GM23338 (cell line): ENCODE measurements at regions not wholly inside any gene's neighbourhood (a gene's known extent, or its start where the extent isn't known, plus 50 kb on each side); places are given as distances from the start of the nearest gene placed in this dataset.

Source experiments
- CTCF ChIP-seq, 2 experiments: fragments of 200-600 bp in 1 of 2; sonication (generic) in 1 of 2; conservative IDR thresholded peaks; 2 replicates each; pipeline versions ENCODE4 v1.5.1 to v1.6.1; 2016 to 2017; ENCODE audit warnings: antibody characterized with exemption in 2 of 2, low read depth in 2 of 2, mild to moderate bottlenecking in 2 of 2, moderate library complexity in 1 of 2
- EZH2phosphoT487 ChIP-seq: fragments of 200-600 bp; sonication (generic); IDR thresholded peaks from one replicate; pipeline ENCODE4 v1.8.1; 2018; ENCODE audit warnings: antibody characterized with exemption; ENCODE audit not compliant: unreplicated experiment
- REST ChIP-seq: IDR thresholded peaks from one replicate; pipeline ENCODE4 v1.6.1; 2018; ENCODE audit warnings: antibody characterized with exemption; ENCODE audit not compliant: unreplicated experiment

DNA sequence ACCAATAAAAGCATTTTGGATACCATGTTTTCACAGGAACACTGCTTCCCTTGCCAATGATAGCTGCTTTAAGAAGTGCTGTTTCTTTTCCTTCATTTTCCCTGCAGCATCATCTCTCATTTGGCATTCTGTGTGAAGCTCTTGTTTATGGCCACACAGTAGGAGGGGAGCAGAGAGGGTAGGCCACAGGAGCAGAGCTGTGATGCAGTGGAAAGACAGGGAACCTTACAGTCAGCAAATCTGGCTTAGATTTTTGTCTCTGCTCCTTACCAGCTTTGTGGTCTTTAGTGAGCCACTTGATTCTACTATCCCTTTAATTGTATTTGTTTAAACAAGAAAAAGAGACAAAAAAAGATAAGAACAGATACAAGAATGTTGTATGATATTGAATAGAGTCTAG is 138.7 kb downstream of the RPL22L1 start:
- TF ChIP-seq CTCF (conservative IDR thresholded peaks at IDR 0.05; ENCODE audit: low read depth in 2 of 2) (no peak), EZH2phosphoT487 (no peak), REST (no peak)
